HepG2 (cell line): ENCODE measurements at regions not wholly inside any gene's neighbourhood (a gene's known extent, or its start where the extent isn't known, plus 50 kb on each side); places are given as distances from the start of the nearest gene placed in this dataset.

ENCODE experiments used
- ARID3A ChIP-seq: IDR thresholded peaks from 2 replicates; pipeline ENCODE4 v1.6.1; 2012; ENCODE audit warnings: low read depth, low read length, improper control_type of control experiment
- BCLAF1 ChIP-seq: fragments of 450-650 bp; IDR thresholded peaks from 2 replicates; pipeline ENCODE4 v1.6.1; 2017; ENCODE audit warnings: mild to moderate bottlenecking
- CBX2 ChIP-seq, 2 experiments: fragments of 200-600 bp in 1 of 2; sonication (generic); formaldehyde crosslinking in 1 of 2; IDR thresholded peaks; 2 replicates each; pipeline versions ENCODE4 v1.7.0 to v1.8.1; 2018 to 2022; ENCODE audit warnings: low read depth in 2 of 2, low read length in 1 of 2, mild to moderate bottlenecking in 1 of 2, missing genetic modification reagents in 1 of 2
- CHD2 ChIP-seq: IDR thresholded peaks from 2 replicates; pipeline ENCODE4 v1.6.1; 2011; ENCODE audit warnings: low read depth, low read length, improper control_type of control experiment
- FOXP4 ChIP-seq: sonication (generic); formaldehyde crosslinking; IDR thresholded peaks from 2 replicates; pipeline ENCODE4 v1.4.0; 2020; ENCODE audit warnings: missing genetic modification reagents
- KLF6 ChIP-seq: IDR thresholded peaks from 2 replicates; pipeline ENCODE4 v1.8.0; 2016; ENCODE audit warnings: missing biosample characterization, missing genetic modification reagents
- NFE2 ChIP-seq: sonication (generic); formaldehyde crosslinking; IDR thresholded peaks from 2 replicates; pipeline ENCODE4 v1.4.0; 2020; ENCODE audit warnings: missing genetic modification reagents
- PAX8 ChIP-seq: sonication (generic); formaldehyde crosslinking; IDR thresholded peaks from 2 replicates; pipeline ENCODE4 v1.8.0; 2022; ENCODE audit warnings: mild to moderate bottlenecking, missing genetic modification reagents, borderline replicate concordance
- RAD21 ChIP-seq: fragments of 450-650 bp; formaldehyde crosslinking; IDR thresholded peaks from 2 replicates; pipeline ENCODE4 v1.5.0; 2020; ENCODE audit warnings: mild to moderate bottlenecking
- RBM39 ChIP-seq: fragments of 200-400 bp; formaldehyde crosslinking; IDR thresholded peaks from one replicate; pipeline ENCODE4 v1.6.1; 2018; ENCODE audit warnings: antibody characterized with exemption, mild to moderate bottlenecking, low read depth, low read length; ENCODE audit not compliant: poor library complexity, severe bottlenecking
- STAG1 ChIP-seq: sonication (generic); formaldehyde crosslinking; IDR thresholded peaks from 2 replicates; pipeline ENCODE4 v1.4.0; 2020; ENCODE audit warnings: missing genetic modification reagents
- ZNF564 ChIP-seq: sonication (generic); formaldehyde crosslinking; IDR thresholded peaks from 2 replicates; pipeline ENCODE4 v1.8.1; 2023; ENCODE audit warnings: mild to moderate bottlenecking, missing genetic modification reagents
- TF ChIP-seq, protein P1 (sequence below): sonication (generic); formaldehyde crosslinking; IDR thresholded peaks from 2 replicates; pipeline ENCODE4 v1.8.0; 2023; ENCODE audit warnings: mild to moderate bottlenecking, missing genetic modification reagents
- TF ChIP-seq, protein P2 (sequence below): sonication (generic); formaldehyde crosslinking; IDR thresholded peaks from 2 replicates; pipeline ENCODE4 v1.4.0; 2020; ENCODE audit warnings: missing genetic modification reagents
- TF ChIP-seq, protein P3 (sequence below): sonication (generic); formaldehyde crosslinking; IDR thresholded peaks from 2 replicates; pipeline ENCODE4 v1.5.0; 2020; ENCODE audit warnings: mild to moderate bottlenecking, missing genetic modification reagents

GRCh38 chr19:56955637-56956216 lies 115.2 kb upstream of the PEG3 start (continued):
- TF ChIP-seq FOXP4 (CRISPR knock-in tag) (peak; percentile 100), RAD21 (CRISPR knock-in tag) (0 out of 2 replicates have a peak, but pooled peaks have one; percentile 45), PAX8 (CRISPR knock-in tag) (no peak), ARID3A (peak; percentile 51; the same call in 1 of the 2 replicates), NFE2 (CRISPR knock-in tag) (no peak), RBM39 (peak; percentile 23), CHD2 (no peak), BCLAF1 (no peak), ZNF564 (peak; percentile 88; the same call in 1 of the 2 replicates), CBX2 (IDR thresholded peaks at IDR 0.05; ENCODE audit: low read depth, low read length) (no peak), CBX2 (CRISPR knock-in tag; IDR thresholded peaks at IDR 0.05; ENCODE audit: low read depth) (no peak), KLF6 (CRISPR knock-in tag) (peak; percentile 93), STAG1 (peak; percentile 69)
- TF ChIP-seq, protein P1, sequence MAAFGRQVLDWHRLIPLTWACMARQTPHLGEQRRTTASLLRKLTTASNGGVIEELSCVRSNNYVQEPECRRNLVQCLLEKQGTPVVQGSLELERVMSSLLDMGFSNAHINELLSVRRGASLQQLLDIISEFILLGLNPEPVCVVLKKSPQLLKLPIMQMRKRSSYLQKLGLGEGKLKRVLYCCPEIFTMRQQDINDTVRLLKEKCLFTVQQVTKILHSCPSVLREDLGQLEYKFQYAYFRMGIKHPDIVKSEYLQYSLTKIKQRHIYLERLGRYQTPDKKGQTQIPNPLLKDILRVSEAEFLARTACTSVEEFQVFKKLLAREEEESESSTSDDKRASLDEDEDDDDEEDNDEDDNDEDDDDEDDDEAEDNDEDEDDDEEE = peak; percentile 66; the same call in 1 of the 2 replicates
- TF ChIP-seq, protein P2, sequence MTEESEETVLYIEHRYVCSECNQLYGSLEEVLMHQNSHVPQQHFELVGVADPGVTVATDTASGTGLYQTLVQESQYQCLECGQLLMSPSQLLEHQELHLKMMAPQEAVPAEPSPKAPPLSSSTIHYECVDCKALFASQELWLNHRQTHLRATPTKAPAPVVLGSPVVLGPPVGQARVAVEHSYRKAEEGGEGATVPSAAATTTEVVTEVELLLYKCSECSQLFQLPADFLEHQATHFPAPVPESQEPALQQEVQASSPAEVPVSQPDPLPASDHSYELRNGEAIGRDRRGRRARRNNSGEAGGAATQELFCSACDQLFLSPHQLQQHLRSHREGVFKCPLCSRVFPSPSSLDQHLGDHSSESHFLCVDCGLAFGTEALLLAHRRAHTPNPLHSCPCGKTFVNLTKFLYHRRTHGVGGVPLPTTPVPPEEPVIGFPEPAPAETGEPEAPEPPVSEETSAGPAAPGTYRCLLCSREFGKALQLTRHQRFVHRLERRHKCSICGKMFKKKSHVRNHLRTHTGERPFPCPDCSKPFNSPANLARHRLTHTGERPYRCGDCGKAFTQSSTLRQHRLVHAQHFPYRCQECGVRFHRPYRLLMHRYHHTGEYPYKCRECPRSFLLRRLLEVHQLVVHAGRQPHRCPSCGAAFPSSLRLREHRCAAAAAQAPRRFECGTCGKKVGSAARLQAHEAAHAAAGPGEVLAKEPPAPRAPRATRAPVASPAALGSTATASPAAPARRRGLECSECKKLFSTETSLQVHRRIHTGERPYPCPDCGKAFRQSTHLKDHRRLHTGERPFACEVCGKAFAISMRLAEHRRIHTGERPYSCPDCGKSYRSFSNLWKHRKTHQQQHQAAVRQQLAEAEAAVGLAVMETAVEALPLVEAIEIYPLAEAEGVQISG (CRISPR knock-in tag) = peak; percentile 92
- TF ChIP-seq, protein P3, sequence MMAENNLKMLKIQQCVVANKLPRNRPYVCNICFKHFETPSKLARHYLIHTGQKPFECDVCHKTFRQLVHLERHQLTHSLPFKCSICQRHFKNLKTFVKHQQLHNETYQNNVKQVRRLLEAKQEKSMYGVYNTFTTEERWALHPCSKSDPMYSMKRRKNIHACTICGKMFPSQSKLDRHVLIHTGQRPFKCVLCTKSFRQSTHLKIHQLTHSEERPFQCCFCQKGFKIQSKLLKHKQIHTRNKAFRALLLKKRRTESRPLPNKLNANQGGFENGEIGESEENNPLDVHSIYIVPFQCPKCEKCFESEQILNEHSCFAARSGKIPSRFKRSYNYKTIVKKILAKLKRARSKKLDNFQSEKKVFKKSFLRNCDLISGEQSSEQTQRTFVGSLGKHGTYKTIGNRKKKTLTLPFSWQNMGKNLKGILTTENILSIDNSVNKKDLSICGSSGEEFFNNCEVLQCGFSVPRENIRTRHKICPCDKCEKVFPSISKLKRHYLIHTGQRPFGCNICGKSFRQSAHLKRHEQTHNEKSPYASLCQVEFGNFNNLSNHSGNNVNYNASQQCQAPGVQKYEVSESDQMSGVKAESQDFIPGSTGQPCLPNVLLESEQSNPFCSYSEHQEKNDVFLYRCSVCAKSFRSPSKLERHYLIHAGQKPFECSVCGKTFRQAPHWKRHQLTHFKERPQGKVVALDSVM (CRISPR knock-in tag) = peak; percentile 84
